Fibroblast of pulmonary artery (primary cell): ENCODE measurements at regions not wholly inside any gene's neighbourhood (a gene's known extent, or its start where the extent isn't known, plus 50 kb on each side); places are given as distances from the start of the nearest gene placed in this dataset.

Experiments used
- DNase-seq: peaks from one replicate; pipeline ENCODE4 v3.0.0-alpha.2; 2010; ENCODE audit warnings: low read depth
- H3K4me3 ChIP-seq: replicated peaks from 2 replicates; pipeline ENCODE4 v1.5.1; 2011; ENCODE audit warnings: low read depth, mild to moderate bottlenecking, control low read depth, low read length, moderate library complexity
- CTCF ChIP-seq: IDR thresholded peaks from 2 replicates; pipeline ENCODE4 v1.5.1; 2011; ENCODE audit warnings: mild to moderate bottlenecking, control low read depth, low read length, inconsistent platforms; ENCODE audit errors: missing control alignments

GRCh38 chr17:56099649-56100048 lies 53.6 kb upstream of the ANKFN1 start:
- no peak overlapping the region for H3K4me3 ChIP-seq
- TF ChIP-seq CTCF: no peak
- DNase-seq: no peak
